Posterior vena cava (tissue), 2 donors: ENCODE measurements at regions not wholly inside any gene's neighbourhood (a gene's known extent, or its start where the extent isn't known, plus 50 kb on each side); places are given as distances from the start of the nearest gene placed in this dataset.

Experiments
- DNase-seq: peaks from one replicate; pipeline ENCODE4 v3.0.0-alpha.2; 2020; ENCODE audit warnings: low spot score
- intact Hi-C, 2 donors: fragments of 100-400 bp; cut with DNase I; formaldehyde crosslinking; loops; one replicate each; pipeline versions ENCODE4 v1.14.1 to v1.14.2; 2022 to 2023
- donor health status: DM: yes; HTN: yes; CAD: no.
- donor health status: DM: yes; HTN: yes; CAD: no.

DNA sequence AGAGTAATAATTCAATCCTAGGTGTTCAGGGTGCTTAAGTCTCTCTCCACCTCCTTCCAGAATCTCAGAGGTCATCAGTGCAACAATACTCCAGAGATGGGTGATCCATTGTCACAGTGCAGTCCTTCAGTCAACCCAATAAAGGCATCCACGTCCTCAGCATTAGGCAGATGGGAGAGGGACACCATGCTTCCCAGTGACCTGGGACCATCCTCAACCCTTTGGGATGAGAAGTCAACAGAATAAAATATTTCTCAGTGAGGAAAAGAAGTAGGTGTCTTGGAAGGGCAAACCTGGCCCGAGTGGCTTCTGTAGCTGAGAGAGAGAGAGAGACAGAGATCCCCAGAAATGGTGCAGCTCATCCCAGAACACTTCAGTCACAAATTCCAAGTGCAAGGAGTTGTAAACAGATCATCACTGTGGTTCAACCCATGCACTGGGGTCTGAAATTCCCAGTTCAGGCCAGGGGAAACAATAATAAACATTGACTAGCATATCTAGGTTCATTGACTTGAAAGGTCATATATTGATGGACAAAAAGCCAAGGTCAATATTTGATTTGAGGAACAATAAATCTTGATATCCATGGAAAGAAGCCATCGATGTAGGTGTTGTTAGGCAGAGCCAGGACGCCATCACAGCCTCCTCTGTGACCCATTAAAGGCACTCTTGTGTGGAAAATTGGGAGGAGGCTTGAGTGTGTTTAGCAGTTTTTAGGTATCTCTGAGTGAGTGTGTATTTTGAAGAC, 256.0 kb upstream of the ZMIZ1 start:
- intact Hi-C loops = no loop called here

DNA sequence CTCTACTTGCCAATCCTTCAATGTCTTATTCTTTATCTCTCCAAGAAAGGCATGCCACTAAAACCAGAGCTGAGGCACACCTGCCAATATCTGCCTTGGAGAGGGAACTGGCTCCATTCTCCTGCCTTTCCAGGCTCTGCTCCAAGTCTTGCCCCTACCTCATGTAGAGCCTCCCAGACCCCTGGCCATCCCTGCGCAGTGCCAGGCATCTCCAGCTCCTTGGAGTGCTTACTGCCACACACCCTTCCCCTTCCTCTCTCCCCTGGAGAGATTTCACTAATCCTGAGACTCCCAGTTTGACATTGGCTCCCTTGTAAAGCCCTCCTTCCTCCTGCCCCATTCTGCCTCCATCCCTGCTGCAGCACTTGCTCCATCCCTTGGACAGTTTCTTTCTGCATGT, 255.2 kb upstream of the ZMIZ1 start:
- intact Hi-C loops = no loop called here
- no peak for DNase-seq

More for the DNA sequence above, 256.0 kb upstream of the ZMIZ1 start:
- no peak for DNase-seq

DNA sequence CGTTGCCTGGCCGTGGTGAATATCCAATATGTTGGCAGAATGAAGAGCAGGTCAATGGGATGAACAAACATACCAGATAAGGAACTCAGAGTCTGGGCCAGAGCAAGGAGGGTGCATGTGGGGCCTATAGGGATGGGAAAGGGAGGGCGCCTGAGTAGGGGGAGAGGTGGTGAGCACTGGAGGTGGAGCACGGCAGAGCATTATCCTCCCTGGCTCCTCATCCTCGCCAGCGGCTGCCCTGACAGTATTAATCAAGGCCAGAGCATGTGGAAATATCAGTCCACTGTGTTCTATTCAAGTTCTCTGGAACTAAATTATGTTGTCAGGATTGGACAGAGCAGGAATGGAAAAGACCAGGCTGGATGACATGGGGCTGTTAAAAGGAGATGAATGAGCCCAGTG, 254.8 kb upstream of the ZMIZ1 start:
- intact Hi-C loops = no loop called here
- DNase-seq = no peak

DNA sequence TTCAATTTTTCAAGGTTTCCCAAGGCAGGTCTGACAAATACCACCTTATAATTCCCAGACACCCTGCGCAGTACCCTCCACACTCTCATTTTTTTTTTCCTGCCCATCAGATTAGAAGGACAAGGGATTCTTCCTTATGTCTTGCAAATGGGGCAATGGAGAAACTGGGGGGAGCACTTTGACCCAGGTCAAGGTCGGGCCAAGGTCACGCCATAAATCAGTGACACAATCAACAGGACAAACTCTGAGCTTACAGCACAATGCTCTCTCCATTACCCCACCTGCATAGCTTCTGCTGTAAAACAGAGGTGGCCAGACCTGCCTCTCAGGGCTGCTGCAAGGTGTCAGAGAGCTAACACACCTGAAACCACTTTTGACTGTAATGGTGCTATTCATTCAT, 254.4 kb upstream of the ZMIZ1 start:
- intact Hi-C loops = no loop called here

DNA sequence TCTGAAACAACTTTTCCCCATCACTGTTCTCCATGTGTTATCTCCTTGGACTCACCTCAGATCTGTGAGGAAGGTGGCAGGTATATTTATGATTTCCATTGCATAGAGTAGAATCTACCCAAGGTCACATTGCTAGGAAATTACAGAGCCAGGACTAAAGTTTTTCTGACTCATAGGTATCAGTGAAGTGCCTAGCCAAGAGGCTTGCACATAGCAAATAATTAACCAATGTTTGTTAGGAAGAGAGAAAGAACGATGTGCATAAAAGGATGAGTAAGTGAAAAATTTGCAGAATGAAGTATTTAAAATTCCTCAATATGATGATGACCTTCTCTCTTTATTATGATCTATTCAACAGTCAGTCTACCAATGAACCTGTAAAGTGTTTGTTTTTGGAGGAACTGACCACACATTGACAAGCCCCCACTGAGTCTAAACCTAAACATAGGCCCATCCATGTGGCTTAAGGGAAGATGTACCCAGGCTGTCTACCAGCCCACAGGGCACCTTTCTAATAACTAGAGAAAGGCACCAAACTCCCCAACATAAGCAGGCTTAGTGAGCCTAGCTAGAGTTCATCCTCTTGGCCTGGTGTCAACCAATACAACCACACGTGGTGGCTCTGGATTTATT, 252.9 kb upstream of the ZMIZ1 start:
- intact Hi-C loops = no loop called here
- no peak for DNase-seq

More for the DNA sequence above, 254.4 kb upstream of the ZMIZ1 start:
- DNase-seq = no peak

DNA sequence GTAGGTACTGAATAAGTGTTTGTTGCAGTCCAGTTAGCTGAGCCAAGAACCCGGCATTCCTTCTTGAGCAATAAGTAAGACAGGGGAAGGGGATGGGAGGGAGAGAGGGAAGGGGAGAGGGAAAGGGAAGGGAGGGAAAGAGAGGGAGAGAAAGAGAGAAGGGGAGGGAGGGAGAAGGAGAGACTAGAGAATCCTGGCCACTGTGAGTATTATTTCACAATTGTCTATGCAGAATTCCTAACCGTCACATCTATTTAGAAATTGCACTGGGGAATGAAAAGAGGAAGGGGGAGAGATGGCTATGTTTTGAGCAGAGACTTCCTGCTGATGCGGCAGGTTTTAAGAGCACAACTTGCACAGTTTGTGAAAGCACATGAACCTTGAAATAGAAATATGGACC, 251.4 kb upstream of the ZMIZ1 start:
- no peak for DNase-seq
- intact Hi-C loops = no loop called here

DNA sequence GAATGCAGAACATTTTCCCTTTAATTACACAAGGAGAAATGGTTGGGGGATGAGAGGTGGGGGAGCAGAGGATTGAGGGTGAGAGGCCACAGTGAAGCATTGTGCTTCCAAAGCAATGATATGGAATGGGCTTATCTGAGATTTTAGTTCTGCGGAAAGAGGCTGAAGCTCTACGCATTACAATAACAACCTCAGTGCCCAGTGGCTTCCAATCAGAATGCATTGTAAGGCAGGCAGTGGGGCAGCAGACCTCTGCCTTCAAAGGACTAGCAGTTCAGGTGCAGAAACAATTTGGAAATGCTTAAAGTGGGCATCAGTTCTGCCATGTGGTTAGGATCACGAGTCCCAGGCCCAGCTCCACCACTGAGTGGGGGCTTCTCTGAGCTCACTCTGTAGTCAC, 251.0 kb upstream of the ZMIZ1 start:
- intact Hi-C loops = no loop called here
- peak; percentile 22 for DNase-seq

DNA sequence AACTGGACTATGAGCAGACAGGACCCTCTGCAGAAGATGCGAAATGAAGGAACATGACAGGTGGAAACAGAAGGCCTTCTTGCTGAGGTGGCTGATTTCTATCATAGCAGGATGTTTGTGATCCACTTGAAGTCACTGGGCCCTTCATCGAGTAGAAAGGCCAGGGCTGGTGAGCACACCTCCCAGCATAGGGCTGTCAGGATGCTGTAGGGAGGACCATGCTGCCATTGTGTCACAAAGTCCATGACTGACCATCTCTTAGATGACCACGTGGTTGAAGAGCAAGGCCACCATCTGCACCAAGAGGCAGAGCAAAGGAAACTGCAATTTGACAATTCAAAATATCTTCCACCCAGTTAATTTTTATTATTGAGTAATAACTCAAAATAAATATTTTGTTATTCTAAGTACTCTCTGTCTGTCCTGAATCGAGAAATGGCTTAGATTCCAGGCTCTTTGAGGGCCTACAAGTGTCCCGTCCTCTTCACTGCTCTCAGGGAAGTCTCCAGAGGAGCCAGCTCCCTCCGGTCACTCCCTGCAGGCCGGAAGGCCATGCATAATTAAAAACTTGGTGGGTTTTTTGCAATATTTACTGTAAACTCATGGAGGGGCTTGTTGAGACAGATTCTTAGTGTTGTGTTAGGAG, 249.3 kb upstream of the ZMIZ1 start:
- DNase-seq = no peak
- intact Hi-C loops = no loop called here

DNA sequence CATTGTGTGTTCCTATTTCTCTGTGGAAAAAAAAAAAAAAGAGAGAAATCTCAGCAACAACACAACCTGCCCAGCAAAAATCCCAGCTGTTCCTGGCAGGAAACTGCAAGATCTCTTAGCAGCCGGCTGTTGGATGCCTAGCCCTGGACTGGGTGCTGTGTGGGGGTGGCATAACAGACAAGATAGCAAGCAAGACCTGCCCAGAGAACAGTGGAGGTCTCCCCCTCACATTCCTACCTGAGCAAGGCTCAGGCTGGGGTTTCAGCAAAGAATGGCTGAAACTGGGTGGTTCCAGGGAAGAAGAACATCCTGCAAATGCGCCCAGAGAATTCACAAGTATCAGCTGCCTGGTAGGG, 248.8 kb upstream of the ZMIZ1 start:
- intact Hi-C loops = no loop called here
- no peak for DNase-seq

DNA sequence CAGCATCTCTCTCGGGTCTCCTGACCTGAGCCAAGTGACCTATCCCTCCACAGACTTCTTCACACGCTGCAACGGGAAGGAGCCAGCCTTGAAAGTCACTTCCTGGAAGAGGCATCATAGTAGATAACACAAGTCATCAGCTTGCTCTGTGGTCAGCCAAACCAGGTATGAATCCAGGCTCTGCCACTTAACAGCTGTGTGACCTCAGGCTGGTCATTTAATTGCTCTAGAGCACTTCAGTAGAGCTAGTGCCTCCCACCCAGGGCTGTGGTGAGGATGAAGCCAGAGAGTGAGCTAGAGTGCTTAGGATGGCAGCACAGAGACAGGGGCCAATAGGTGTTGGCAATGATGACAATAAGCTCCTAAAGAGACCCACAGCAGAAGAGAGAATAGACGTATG, 247.7 kb upstream of the ZMIZ1 start:
- DNase-seq = no peak
- intact Hi-C loops = no loop called here

DNA sequence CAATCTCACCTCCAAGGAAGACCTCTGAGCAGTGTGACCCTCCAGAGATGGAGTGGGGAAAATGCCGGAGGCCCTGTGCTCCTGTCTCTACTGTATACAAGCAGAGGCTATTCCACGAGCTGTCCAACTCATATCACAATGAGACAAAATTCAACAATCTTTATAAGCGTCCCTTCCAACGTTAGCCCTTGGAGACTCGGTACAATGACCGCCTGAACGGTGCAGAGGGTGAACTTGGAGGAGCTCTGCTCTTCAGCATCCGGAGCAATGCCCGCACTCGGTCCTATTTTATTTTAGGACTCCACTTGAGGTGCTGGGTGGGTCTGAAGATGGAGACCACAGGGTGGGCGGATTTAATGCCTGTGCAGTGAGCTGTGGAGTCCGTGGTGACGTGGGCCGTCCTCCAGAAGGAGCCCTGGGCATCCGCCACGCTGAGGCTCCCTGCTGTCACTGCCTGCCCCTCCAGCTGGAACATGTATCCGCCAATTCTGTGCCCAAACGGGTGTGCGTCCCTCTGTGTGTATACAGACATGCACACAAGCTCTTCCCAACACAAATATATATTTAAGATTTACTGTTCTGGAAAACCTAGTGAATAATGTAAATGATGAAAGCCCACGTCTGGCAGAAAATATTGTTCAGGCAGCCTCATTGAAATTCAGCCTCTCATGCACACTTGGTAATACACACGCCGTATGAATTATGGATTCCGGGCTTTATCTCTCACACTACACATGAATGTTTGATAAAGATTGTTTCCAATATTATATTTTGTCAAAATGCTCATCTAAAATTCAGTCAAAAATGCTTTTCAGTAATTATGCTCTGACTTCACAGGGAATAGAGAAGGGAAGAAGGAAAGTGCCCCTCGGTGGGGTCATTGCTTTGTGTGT, 239.9 kb upstream of the ZMIZ1 start:
- intact Hi-C loops = no loop called here
- peak; percentile 72 for DNase-seq

DNA sequence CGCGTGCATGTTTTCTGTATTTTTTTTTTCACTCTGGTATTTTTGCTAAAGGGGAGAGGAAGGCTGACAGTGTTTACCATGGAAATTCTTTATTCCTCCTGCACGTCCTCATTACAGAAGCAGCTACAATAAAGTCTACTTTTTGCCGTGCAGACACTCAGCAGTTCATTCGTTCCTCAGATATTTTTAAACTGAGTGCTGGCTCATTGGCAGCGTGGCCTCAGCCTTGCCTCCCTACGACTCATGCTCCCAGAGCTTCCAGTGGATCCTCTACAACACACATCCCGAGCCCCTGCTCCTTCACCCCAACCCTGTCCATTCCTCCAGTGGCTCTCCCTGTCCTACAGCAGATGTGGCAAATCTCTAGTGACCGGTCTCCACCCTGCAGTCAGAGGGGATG, 239.2 kb upstream of the ZMIZ1 start:
- DNase-seq = no peak
- intact Hi-C loops = no loop called here

DNA sequence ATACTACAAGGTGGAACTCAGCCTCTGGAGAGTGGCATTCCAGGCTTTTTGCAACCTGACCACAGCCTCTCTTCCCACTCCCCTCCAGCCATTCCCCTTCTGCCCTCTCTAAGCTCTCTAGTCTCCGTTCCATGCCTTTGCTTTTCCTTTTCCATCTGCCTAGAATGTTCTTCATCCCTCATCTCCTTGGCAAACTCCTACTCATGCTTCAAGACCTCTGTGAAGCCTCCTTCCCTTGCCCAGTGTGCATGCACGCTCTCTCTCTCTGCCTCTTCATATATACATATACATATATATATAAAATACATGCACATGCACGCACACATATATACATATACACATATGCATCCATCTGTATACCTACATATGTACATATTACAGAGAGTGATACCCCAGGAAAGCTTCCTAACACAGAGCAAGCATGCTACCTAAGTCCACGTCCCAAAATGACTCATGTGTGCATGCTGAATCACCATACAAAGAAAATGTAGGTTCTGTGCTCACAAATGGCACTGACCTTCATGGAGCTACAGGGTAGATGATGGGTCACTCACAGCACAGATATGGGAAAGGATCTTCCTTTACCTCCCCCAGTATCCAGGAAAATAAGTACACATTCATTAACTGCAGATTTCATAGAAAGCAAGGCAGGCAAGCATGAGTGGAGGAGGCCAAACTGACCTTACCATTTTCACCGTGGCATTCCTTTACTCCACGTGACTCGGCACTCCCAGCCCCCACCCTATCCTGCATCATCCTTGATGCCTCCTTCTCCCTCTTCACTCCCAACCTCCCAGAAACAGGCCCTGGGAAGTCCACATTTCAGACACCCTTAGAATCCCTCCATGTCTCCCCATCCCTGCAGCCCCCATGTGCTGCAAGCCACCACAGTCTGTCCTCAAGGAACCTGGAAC, 238.4 kb upstream of the ZMIZ1 start:
- peak; percentile 20 for DNase-seq
- intact Hi-C loops = no loop called here

DNA sequence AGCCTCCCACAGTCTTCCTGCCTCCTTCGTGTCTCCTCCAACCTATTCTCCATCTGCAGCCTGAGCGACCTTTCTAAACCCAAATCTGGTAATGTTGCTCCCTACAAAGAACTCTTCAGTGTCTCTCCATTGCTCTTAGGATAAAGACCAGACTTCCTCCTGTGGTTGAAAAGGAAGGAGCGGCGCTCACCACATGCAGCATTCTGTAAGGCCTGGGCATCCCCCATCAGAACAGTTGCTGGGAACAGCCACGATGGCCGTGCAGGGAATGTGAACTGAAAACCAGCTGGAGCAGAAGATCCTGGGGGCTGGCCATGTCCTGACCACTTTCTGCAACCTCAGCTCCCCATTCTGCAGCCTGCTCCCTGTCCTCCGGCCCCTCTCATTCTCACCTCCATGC, 237.8 kb upstream of the ZMIZ1 start:
- no peak for DNase-seq
- intact Hi-C loops = no loop called here

DNA sequence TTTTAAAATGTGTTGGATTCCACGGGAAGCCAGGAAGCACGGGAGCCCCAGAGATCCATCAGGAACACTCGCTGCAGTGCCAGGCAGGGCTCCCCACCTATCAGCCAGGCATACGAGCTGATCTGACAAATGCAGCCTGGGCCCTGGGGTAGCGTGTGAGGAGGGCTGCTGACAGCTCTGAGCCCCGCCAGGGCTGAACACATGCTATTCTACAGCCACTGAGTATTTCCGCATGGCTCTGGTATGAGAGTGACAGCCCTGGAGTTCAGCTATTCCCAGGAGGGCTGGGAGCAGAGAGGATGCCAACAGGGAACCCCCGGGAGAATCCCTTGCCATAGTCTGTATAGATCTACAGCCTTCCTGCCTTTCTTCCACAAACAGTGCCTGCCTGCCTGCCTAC, 237.3 kb upstream of the ZMIZ1 start:
- DNase-seq = no peak
- intact Hi-C loops = no loop called here

DNA sequence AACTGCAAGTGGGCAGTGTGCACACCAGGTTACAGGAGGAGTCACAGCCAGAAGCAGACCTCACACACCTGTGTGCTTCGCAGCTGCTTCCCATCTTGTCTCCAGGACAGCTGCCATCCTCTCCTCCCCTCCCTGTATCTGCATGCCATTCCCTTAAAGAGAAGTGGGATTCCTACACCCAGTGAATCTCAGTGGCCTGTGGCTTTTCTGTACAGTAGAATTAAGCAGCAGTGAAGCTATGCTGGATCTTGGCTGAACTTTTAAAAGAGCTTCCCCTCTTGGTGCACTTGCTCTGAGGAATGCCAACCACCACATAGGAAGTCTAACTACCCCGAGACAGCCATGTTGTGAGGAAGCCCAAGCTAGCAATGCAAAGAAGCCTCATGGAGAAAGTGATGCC, 236.5 kb upstream of the ZMIZ1 start:
- DNase-seq = no peak
- intact Hi-C loops = no loop called here

DNA sequence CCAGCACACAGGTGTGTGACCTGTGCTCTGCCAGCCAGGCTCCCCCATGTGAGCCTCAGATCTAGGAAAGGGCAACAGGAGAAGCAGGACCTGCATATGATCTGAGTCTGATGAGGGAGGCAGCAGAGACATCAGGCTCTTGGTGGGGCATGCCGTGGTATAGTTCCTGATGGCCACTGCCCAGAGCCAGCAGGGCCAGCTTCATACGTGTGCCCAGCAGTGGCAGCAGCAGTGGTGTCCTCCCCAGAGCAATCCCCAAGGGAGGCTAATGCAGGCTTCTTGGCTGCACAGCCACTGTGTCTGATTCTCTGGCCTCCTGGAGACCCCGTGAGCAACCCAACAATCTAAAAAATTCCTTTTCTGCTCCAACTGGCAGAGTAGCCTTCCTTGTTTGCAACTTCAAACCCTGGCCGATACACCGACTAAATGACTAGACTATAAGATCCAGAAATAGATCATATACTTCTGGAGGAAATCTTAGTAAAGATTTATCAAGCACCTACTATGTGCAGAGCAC, 230.6 kb upstream of the ZMIZ1 start:
- intact Hi-C loops = no loop called here
- no peak for DNase-seq

DNA sequence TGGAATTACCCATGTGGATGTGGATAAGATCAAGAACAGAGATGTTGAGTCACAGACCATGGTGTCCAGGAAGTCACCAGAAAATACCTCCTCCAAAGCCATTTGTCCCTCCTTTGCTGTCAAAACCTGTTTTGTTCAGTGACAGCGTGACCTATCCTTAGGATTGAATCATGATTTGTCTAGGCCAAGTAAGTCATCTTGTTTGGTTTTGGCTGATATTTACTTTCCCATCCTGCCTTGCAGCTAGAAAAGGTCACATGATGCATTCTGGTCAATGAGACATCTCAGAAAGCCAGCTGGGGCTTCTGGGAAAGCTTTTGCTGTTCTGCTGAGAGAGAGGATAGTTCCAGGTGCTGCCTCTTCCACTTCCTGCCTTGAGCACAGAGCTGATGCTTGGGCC, 225.3 kb upstream of the ZMIZ1 start:
- intact Hi-C loops = no loop called here
- no peak for DNase-seq
